MCF 10A (cell line): ENCODE measurements at regions not wholly inside any gene's neighbourhood (a gene's known extent, or its start where the extent isn't known, plus 50 kb on each side); places are given as distances from the start of the nearest gene placed in this dataset.

Experiments used
- BruUV-seq: library from RNA; stranded (reverse); fragments of 400-500 nt; replicated peaks from 2 replicates; lab custom pipeline; 2021; lab: Mats Ljungman, UMichigan
- CTCF ChIA-PET: fragments of 300-600 bp; sonication (Branson Sonifier 250); formaldehyde crosslinking; extraction: SDS; loops from one replicate; lab custom pipeline; 2021; ENCODE audit warnings: antibody characterized with exemption, inconsistent platforms; lab: Yijun Ruan, JAX
- POLR2A ChIA-PET: fragments of 300-600, 350-650 bp; sonication (Branson Sonifier 250); formaldehyde crosslinking; extraction: SDS; loops from one replicate; lab custom pipeline; 2020; ENCODE audit warnings: antibody characterized with exemption, inconsistent platforms; lab: Yijun Ruan, JAX
- DNase-seq: peaks from one replicate; pipeline ENCODE4 v3.0.0-alpha.2; 2018; ENCODE audit not compliant: unreplicated experiment
- H3K27ac Mint-ChIP-seq: one replicate; pipeline ENCODE4 v1.8.0; 2022; ENCODE audit warnings: mild to moderate bottlenecking, low read depth, mixed read lengths; ENCODE audit not compliant: unreplicated experiment
- H3K27me3 Mint-ChIP-seq: one replicate; pipeline ENCODE4 v1.8.0; 2022; ENCODE audit warnings: mixed read lengths; ENCODE audit not compliant: insufficient read depth, unreplicated experiment
- H3K36me3 Mint-ChIP-seq: one replicate; pipeline ENCODE4 v1.8.0; 2022; ENCODE audit warnings: mild to moderate bottlenecking, moderate library complexity, mixed read lengths; ENCODE audit not compliant: insufficient read depth, unreplicated experiment
- H3K4me1 Mint-ChIP-seq: one replicate; pipeline ENCODE4 v1.8.0; 2022; ENCODE audit warnings: mixed read lengths; ENCODE audit not compliant: insufficient read depth, unreplicated experiment
- H3K4me3 Mint-ChIP-seq: one replicate; pipeline ENCODE4 v1.8.0; 2022; ENCODE audit warnings: mild to moderate bottlenecking, moderate library complexity, mixed read lengths; ENCODE audit not compliant: unreplicated experiment
- H3K9me3 Mint-ChIP-seq: one replicate; pipeline ENCODE4 v1.8.0; 2022; ENCODE audit warnings: mixed read lengths; ENCODE audit not compliant: unreplicated experiment
- intact Hi-C: fragments of 100-400 bp; cut with micrococcal nuclease; formaldehyde crosslinking; loops from 2 replicates; pipeline ENCODE4 v1.14.1; 2022
- TF ChIP-seq, protein P1 (sequence below): fragments of 200-600 bp; IDR thresholded peaks from one replicate; pipeline ENCODE4 v1.8.0; 2022; ENCODE audit warnings: antibody characterized with exemption, mild to moderate bottlenecking; ENCODE audit not compliant: unreplicated experiment

DNA sequence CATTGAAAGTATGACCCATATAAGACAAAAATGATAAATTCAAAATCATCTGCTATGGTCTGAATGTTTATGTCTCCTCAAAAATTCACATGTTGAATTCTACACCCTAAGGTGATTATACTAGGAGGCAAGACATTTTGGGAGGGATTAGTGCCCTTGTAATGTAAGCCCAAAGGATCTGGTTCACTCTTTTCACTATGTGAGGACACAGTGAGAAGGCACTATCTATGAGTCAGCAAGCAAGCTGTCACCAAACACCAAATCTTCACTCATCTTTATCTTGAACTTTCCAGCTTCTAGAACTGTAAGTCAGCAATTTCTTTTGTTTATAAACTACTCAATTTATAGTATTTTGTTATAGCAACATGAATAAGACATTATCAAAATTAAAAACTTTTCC is 284.7 kb upstream of the ZC3H15 start:
- Mint-ChIP-seq H3K27me3 (no peaks in the 10 kb centered on the region), H3K36me3 (no peaks in the 10 kb centered on the region), H3K4me3 (no peak overlapping the region), H3K27ac (no peak overlapping the region), H3K4me1 (no peaks in the 10 kb centered on the region), H3K9me3 (no peaks in the 10 kb centered on the region)
- CTCF ChIA-PET = no interaction called here
- POLR2A ChIA-PET = no interaction called here
- intact Hi-C loops = no loop called here
- BruUV-seq = no TSS peak
- peak; percentile 1 for DNase-seq
- TF ChIP-seq, protein P1, sequence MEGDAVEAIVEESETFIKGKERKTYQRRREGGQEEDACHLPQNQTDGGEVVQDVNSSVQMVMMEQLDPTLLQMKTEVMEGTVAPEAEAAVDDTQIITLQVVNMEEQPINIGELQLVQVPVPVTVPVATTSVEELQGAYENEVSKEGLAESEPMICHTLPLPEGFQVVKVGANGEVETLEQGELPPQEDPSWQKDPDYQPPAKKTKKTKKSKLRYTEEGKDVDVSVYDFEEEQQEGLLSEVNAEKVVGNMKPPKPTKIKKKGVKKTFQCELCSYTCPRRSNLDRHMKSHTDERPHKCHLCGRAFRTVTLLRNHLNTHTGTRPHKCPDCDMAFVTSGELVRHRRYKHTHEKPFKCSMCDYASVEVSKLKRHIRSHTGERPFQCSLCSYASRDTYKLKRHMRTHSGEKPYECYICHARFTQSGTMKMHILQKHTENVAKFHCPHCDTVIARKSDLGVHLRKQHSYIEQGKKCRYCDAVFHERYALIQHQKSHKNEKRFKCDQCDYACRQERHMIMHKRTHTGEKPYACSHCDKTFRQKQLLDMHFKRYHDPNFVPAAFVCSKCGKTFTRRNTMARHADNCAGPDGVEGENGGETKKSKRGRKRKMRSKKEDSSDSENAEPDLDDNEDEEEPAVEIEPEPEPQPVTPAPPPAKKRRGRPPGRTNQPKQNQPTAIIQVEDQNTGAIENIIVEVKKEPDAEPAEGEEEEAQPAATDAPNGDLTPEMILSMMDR = no peak

DNA sequence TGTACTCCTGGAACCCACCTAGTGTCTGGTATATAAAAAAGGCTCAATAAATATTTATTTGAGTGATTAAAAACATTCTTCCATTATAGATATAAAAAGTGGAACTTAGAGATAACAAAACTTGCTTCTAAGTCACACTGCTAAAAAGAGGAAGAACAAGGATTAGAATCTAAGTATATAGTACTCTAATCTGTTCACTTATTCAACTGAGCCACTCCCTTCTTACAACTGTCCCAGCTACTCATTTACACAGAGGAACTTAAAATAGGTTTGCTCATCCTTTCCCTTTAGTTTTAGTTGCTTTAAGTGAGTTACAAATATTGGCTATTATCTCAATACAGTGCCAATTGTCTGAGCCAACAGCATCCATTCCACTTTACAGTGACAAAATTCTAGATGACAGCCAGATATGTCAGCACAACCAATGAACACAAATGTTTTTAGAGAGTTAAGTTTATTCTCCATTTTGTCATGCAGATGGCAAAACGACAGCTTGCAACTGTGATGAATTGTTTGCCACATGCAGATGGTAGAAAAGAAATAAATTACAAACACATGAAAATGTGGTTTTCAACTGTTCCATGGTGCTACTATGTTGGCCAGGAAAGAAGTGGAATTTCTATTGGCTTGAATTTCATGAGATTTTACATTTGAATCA is 280.7 kb upstream of the ZC3H15 start:
- CTCF ChIA-PET = interaction anchor here (0.5 kb wide), 1 partner anchor 31 kb away, joined by 3 read pairs; no protein-coding TSS in a partner anchor

DNA sequence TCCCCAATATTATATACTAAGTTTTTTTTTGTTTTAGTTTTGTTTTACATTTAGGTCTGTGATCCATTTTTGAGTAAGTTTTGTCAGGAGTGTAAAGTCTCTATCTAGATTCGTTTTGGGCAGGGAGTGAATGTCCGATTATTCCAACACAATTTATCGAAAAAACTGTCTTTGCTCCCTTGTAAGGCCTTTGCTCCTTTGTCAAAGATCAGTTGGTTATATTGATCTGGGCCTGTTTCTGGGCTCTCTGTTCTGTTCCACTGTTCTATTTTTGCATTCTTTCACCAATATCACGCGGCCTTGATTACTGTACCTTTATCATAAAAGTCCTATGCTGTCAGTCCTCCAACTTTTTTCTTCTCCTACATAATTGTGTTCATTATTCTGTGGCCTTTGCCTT is 276.5 kb upstream of the ZC3H15 start:
- H3K4me1 Mint-ChIP-seq = no peaks in the 10 kb centered on the region
- no TSS peak for BruUV-seq
- no peaks in the 10 kb centered on the region for H3K9me3 Mint-ChIP-seq
- intact Hi-C loops = no loop called here
- no peak overlapping the region for H3K27ac Mint-ChIP-seq
- TF ChIP-seq, protein P1 = no peak
- ChIA-PET CTCF (no interaction called here), POLR2A (no interaction called here)
- DNase-seq = no peak
- no peaks in the 10 kb centered on the region for H3K36me3 Mint-ChIP-seq
- no peak overlapping the region for H3K4me3 Mint-ChIP-seq
- H3K27me3 Mint-ChIP-seq = no peaks in the 10 kb centered on the region

More for the DNA sequence above, 280.7 kb upstream of the ZC3H15 start:
- intact Hi-C loops = no loop called here
- Mint-ChIP-seq H3K27me3 (no peaks in the 10 kb centered on the region), H3K36me3 (no peaks in the 10 kb centered on the region), H3K4me1 (no peaks in the 10 kb centered on the region), H3K9me3 (no peaks in the 10 kb centered on the region), H3K4me3 (no peak overlapping the region), H3K27ac (no peak overlapping the region)
- POLR2A ChIA-PET = no interaction called here
- DNase-seq = no peak
- no TSS peak for BruUV-seq
- TF ChIP-seq, protein P1 = no peak

DNA sequence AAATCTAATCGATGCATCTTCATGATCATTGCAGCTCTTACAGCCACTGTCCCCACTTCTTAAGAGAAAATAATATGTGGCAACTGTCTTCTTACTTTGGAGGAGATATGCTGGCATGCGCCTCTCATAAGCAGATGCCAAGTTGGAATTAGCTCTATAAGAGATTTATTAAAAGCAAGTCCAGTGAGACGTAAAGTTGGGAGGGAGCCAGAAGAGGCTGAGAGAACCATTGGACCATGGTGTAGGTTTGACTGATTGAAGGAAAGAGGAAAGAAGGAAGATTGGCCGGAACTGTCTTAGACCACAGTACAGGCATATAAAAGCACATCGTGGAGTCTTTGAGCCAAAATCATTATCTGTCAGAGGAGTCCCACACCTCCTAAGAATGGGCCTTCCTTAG is 265.7 kb upstream of the ZC3H15 start:
- POLR2A ChIA-PET = interaction anchor here (0.6 kb wide), 1 partner anchor 268 kb away, joined by 3 read pairs; no protein-coding TSS in a partner anchor

More for the DNA sequence above, 265.7 kb upstream of the ZC3H15 start:
- DNase-seq = no peak
- H3K4me3 Mint-ChIP-seq = no peak overlapping the region
- H3K36me3 Mint-ChIP-seq = peaks cover 6% of the 10 kb centered on the region
- H3K9me3 Mint-ChIP-seq = peaks cover 10% of the 10 kb centered on the region
- CTCF ChIA-PET = no interaction called here
- no TSS peak for BruUV-seq
- H3K27ac Mint-ChIP-seq = no peak overlapping the region
- no peaks in the 10 kb centered on the region for H3K27me3 Mint-ChIP-seq
- intact Hi-C loops = no loop called here
- TF ChIP-seq, protein P1 = no peak
- no peaks in the 10 kb centered on the region for H3K4me1 Mint-ChIP-seq
